HG02884 (cell line): ENCODE measurements at regions not wholly inside any gene's neighbourhood (a gene's known extent, or its start where the extent isn't known, plus 50 kb on each side); places are given as distances from the start of the nearest gene placed in this dataset.

Experiments
- ATAC-seq: cut with Tn5 transposase; IDR thresholded peaks from one replicate; pipeline ENCODE4 v1.9.1; 2021; ENCODE audit warnings: mild to moderate bottlenecking, moderate library complexity; ENCODE audit not compliant: unreplicated experiment

DNA sequence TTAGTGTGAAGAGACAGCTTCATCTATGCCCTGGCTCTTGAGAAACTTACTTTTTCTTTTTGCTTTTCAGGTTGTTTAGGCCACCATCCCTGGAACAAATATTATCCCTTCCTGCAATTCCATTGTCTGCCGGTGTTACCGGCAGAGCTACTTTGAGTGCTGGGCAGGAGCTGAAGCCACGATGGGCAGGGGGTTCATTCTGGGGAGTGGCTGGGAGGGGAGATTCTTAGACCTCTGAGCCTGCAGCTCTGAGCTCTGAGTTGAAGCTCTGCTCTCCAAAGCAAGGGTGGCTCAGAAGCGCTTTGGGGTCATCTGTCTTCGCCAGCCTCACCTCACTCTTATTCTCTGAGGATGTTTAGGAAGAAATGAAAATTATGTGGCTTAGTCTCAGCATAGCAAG is 1066.6 kb upstream of the SLC10A2 start:
- ATAC-seq = no peak

DNA sequence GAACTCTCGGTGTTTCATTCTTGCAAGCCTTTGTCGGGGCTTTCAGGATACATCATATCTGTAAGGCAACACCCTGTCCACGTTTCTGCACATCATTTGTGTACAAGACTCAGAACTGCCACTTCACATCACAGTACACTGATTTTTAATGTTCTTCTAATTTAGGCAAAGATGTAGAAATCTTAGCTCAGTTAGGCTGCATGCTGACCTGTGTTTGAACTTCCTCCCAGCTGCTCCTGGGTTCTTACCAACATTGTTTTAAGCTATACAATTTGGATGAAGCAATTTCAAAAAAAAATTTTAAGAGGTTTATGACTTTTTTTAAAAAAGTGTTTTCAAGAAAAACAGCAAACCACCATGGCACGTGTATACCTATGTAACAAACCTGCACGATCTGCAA is 1047.9 kb upstream of the SLC10A2 start:
- ATAC-seq = no peak

DNA sequence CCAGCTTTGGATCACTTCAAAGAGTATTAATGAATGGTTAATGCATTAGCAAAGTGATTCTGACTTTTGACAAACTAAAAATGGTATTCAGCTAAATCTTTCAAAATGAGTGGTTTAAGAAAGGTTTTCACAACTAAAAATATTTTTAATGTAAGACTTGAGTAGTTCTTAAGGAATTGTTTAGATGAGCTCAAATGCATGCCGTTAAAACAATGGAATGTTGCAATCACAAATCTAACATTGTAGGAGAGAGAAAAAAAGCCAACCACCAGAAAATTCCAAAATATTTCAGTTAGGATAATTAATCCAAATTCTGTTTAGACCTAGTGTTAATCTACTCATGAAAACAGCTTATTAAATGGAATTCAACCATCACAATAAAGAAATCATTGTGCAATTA is 1044.8 kb upstream of the SLC10A2 start:
- no peak for ATAC-seq

DNA sequence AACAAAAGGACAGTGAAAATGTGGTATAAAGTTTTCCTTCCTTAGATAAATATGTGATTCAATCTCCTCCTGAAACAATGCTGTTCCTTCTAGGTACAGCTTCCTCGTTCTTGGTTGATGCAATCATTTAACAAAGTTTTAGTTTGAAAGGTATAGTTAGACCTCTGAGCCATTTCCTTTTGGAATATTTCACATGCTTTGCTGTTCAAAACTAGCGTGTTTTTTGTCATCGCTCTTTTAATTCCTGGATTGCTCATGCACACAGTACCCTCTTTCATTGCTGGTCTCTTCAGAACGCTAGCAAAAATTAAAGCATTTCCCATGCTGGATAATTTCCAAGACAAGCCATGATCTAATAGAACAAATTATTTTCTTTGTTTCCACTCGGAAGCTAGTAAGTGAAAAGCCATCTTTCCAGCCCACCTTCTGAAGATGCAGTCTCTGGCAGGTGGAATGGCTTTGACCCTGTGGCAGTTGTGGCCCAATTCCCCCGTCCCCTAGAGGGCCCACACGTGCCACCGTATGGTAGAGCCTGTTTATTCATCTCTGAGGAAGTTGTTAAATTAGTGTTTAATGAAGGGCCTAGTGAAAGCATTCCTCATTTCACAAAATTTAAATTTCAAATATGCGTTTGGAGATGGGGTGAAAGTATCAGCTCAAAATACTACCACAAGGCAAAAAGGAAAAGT is 1040.6 kb upstream of the SLC10A2 start:
- no peak for ATAC-seq

DNA sequence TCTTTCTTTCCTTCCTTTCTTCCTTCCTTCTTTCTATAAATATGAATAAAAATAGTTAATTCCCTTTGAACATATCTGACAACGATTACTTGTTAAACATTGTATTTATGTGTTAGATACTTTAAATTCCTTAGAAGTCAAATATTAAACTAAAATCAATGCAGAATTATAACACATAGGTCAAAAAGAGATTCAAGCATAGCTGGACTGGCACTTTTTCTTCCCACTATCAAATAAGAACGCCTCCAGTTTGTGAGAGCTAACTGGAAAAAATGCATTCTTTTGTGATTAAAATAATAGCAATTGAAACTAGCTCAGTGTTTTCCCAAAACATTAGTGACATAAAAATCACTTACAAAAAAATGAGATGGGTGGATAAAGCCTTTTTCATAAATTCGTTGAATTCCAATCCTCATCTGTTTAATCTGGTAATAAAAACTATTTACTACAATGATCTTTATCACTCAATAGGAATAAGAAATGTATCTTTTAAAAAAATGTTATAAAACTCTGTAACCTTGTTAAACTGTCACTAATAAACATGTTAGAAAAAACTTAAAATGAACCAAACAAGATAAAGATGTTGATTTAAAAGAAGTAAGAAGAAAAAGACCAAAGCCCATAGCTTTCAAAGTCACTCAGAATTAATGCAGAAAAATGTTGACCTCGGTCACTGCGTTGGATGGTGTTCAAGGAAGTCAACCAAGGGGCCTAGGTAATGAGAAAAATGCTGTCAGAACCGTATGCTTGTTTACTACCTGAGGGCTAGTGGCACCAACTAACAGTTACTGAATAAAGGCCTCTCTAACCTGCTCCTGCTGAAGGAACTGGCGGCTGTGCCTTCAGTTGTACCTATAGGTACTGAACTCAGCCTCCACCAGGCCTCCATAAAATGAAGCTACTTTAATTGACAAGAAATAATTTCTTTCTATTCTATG is 1039.5 kb upstream of the SLC10A2 start:
- ATAC-seq = no peak

DNA sequence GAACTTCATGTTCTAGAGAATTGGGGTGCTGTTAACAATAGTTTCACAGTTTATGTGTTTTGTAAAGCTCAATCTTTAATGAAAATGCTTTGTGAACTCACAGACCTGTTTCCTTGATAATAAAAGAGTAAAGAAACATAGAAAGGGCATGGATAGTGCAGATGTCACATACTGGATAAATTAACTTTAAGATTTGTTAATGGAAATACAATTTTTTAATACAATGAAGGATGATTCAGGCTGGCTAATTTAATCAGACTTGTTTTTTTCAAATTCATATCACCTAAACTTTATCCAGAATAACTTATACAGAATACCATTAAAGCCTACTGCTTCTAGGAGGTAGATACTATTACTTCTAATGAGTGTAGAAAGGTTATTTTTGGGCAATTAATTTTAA is 1033.5 kb upstream of the SLC10A2 start:
- no peak for ATAC-seq

DNA sequence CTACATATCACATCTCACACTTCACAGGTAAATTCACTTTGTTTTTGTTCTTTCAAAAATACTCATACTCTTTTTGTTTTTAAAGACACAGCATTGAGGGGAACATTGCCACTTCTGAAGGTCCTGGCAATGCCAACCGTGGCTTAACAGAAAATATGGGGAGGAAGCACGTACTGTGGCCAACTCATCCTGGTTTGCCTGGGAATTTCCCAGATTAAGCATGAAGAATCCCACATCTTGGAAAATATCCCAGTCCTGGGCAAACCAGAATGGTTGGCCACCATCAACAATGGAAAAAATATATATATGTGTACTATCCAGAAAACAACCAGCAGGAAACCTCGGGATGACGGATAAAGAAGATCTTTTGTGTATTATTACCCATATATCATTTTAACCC is 1032.2 kb upstream of the SLC10A2 start:
- ATAC-seq = no peak

DNA sequence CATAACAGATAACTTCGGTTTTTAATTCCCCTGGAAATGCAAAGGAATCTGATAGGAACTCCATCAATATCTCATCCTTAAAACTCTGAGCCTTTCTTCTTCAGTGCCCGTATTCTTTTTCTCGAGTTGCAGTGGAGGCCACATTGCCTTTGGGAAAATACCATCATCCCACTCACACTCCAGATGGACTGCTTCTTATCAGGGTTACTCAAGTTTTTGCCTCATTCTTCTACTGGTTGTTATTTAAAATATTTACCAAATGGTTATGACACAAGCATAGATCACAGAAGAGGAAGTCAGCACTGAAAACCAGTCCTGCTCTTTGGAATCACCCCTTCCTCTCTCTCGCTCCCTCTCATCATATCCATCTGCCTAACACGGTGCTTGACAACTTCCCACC is 1020.5 kb upstream of the SLC10A2 start:
- ATAC-seq = no peak

DNA sequence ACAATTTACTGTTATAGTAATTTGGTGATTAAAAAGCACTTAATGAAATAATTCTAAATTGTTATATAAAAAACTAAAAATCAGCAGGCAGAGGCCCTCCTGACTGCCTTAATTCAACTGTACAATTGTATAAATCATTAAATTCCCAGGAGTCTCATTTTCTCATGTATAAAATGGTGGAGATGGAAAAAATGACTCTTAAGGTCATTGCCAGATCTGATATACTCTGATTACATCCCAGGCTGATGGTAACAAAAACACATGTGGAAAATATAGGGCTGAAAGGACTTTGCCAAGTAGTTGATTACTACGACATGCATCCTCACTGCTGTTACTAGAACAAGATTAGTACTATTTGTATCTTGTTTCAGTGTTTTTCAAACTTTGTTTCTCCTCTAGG is 1020.0 kb upstream of the SLC10A2 start:
- ATAC-seq = no peak

DNA sequence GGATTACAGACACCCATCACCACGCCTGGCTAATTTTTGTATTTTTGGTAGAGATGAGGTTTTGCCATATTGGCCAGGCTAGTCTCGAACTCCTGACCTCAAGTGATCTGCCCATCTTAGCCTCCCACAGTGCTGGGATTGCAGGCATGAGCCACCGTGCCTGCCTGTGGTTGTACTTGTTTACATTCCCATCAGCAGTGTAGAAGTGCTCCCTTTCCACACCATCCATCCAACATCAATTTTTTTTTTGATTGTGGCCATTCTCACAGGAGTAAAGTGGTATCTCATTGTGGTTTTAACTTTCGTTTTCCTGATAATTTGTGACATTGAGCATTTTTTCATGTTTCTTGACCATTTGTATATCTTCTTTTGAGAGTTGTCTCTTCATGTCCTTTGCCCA is 1019.4 kb upstream of the SLC10A2 start:
- no peak for ATAC-seq

DNA sequence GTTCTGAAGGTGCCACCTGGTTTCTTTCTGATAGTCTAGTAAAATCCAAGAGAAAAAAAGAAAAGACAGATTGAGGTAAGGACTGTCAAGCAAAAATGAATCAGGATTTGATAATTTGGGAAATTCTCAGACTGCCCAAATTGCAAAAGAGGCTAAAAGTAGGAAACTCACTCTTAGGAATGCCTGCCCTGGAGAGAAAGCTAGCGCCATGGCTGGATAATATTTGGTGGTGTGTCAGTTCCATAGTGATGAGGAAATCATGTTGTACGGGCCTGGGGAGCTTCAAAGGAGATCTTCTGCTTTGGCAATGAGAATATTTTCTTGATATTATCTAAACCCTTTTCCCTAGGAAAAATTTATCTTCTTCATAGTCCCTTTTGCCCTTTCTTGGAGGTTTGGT is 1008.1 kb upstream of the SLC10A2 start:
- ATAC-seq = no peak

DNA sequence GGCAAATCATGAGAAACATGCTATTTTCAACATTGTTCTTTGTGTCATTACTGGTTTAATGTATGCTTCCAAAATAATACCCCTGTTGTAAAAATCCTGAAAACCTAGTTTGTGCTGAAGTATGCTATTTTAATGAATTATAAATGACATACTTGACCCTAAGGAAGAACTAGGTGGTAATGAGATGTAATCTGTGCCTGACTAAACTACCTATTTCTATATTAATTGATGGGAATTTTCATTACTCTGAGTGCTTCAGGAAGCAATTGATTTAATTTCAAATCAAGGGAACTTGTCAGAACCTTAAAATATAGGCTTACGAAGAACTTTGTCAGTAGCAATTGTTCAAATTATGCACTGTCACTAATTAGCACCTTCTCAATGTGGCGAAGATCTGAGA is 1005.6 kb upstream of the SLC10A2 start:
- no peak for ATAC-seq

DNA sequence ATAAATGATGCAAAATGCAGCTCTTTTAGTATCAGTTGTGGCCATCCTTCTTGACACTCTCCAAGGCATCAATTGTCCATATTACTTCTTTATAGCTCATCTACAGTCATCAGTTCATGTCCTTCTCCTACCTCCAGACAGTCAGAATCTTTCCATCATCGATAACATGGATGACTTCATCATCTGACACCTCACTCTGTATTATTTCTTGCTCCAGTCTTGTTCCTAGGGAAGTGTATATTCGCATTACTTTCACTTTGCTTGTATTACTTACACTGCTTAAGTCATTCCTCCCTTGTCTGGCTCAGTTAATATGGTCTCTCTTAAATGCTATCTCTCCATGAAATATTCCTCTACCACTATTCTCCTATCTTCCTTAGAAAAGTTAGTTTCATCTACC is 999.1 kb upstream of the SLC10A2 start:
- no peak for ATAC-seq

DNA sequence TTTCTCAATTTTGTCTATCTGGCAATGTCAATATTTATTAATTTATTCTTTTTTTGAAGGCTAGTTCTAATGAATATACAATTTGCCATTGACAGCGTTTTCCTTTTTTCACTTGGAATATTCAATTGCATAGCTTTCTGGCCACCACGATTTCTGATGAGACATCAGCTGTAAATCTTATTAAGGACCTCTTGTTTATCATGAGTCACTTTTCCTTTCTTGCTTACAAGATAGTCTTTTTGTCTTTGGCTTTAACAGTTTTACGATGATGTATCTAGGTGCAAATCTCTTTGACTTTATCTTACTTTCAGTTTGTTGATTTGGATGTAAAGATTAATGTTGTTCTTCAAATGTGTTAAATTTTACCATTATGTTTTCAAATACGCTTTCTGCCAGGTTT is 991.6 kb upstream of the SLC10A2 start:
- no peak for ATAC-seq

DNA sequence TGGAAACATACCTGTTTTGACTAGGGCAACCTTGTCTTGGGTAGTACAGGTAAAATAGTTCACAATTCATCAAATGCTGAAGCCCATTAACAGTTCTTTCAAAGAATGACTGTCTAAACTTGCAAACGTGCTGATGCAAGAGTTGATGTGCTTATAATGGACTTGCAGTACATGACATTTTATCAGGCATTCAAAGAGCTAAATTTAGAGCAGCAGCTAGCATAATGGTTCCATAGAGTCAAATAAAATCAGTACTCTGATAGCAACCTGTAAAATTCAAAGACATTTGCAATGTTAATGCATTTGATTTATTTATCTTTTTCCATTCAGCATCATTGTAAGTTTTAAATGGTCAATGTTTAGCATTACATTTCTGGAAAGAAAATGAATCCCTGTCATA is 979.7 kb upstream of the SLC10A2 start:
- no peak for ATAC-seq

DNA sequence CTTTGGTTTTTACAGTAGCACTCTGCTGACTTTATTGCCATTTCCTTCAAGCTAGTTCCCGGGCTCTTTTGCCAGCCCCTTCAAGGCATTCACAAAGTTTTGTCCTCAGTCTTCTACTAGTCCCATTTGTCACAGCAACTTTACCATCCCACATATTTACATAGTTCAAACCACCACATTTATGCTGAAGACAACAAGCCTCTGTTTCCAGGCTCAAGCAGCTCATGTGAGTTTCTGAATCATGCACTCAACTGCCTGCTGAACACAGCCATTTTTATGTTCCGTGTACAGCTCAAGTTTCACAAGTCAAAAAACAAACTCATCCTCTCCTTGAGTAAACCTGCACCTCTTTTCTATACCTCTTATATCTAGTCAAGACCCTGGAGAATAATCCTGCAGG is 977.0 kb upstream of the SLC10A2 start:
- no peak for ATAC-seq

DNA sequence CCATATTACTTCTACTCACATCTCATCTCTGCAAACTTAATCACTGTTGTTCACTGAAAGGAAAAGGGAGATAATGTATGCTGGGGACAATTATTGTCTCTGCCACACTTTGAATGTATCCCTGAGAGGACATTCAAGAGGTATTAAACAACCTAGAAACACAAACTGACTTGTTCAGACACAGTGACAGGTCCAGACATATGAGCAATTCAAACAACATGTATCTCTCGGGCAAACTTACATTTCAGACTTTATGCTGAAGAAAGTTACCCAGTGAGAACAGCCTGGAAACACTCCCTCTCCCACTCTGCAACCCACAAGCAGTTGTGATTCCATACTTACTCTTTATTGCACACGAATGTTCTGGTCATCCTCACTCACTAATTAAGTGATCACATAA is 968.7 kb upstream of the SLC10A2 start:
- ATAC-seq = no peak

DNA sequence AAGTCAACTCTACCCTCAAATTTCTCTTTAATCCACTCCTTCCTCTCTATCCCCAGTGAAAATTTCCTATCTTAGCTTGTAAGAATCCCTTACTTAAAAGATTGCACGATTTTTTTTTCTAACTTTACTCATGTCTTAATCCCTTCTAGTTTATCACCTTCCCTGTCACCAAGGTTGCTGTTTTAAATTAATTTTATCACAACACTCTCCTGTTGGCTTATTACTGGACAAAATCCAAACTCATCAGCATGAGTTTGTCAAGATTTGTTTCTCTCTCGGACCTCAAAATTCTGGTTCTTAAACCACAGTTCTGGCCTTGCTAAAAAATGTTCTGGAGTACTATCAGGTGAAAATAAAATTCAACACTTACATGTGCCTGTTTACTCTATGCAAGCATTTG is 959.1 kb upstream of the SLC10A2 start:
- ATAC-seq = no peak

DNA sequence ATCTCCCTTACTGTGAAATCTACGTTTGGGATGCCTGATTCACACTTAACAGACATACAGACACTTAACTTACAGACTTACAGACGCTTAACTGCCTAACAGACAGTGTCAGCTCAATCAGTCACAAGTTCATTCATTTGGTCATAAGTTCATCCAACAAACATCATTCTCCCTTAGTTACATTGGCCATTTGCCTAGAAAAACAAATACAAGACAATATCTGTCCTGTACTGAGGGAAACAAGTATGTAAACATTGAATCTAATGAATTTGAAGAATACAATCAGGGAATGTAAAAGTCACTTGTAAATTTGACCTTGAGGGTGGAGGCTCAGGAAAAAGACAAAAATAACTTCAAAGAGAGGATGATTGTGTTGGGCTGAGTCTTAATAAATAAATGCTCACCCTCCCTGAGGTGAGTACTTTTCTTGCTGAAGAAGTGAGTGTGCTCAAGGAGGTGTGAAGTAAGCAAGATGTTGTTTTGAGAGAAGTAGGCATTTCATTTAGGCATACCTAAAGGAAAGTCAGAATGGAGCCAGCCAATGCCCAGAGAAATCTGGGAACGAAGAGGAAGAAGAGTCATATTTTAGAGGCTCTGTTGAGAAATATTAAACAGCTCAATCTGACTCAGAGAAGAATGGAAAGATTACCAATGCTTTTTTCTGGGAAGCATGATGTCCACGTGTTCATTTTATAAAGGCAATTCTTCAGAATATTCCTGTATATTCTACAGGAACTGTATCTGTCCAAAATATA is 958.4 kb upstream of the SLC10A2 start:
- ATAC-seq = no peak

DNA sequence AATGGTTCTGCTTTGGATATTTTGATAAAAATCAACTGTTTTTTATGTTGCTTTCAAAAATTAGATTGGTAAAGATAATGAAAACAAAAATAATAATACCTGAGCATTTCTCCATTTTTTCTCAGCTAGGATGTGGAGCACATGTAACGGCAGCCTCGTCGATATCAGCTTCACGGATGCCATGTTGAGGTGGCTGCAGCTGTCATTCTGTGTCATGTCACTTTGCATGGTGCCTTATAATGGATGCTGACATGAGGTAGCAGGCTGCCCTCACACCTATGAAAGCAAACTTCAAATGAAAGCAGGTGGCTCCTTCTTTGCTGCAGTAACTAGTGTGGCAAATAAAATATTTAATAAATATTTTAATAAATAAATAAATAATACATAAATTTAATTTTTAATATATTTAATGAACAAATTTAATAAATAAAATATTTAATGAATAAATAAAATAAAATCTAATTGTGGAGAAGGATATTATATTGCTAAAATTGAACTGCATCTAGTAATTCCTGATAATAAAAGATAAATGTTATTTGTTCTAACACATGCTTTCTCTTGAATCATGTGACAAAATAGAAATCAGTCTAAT is 955.7 kb upstream of the SLC10A2 start:
- no peak for ATAC-seq

DNA sequence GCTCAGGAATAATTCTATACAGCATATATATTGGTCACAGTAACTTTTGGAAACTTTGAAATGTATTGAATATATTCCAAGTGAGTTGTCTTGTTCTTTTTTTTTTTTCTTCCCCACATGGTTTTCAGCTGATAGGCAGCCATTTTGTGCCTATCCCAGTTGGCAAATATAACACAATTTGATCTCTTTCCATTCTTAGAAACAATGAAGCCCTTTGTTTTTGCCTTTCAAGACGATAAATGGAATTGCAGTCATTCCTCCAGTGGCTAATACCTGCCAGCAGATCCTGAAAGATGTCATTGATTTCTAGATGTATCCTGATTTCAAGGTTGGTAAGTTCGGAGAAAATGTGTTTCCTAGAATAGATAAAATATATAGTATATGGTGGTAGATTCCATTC is 951.1 kb upstream of the SLC10A2 start:
- ATAC-seq = no peak
